MV-4-11 (cell line): ENCODE measurements at regions not wholly inside any gene's neighbourhood (a gene's known extent, or its start where the extent isn't known, plus 50 kb on each side); places are given as distances from the start of the nearest gene placed in this dataset.
A peak's percentile ranks its signal among the peaks of the same experiment; 100 is the strongest.

Experiments
- DNase-seq: peaks from one replicate; lab custom pipeline; 2025; lab: John Stamatoyannopoulos, UW

DNA sequence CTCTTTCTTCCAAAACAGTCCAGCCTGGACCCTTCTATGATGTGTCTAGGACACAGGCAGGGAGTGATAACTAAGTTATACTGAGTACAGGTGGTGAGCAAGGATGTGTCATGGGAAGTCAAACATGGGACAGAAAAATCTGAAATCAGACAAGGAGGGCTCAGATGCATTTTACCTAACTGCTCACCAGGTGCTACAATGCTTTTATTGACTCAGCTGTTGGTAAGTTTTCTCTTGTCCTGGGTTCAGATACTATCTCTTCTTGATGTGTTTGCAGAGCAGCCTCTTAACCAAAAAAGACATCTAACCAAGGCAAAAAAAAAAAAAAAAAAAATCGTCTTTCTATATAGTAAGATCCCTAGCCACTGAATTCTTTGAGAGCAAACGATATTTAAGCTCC is 378.6 kb downstream of the VPS13C start:
- DNase-seq, result no peak

DNA sequence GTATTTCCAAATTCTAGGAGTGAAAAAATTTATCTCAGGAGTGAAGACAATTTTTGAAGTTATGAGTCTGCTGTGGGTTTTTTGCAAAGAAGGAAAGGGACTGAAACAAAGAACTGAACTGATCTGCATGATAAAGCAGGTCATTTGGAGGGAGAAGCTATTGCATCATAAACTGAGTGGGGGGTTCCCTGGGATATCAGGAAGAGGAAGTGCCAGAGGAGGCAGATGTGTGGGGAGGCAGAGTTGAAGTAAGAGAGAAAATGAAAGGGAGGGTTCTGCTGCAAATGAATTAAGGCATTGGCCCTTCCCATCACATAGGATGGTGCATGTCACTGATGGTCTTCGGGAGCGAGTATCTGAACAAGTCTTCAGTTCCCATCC is 379.2 kb downstream of the VPS13C start:
- peak; percentile 66 for DNase-seq

DNA sequence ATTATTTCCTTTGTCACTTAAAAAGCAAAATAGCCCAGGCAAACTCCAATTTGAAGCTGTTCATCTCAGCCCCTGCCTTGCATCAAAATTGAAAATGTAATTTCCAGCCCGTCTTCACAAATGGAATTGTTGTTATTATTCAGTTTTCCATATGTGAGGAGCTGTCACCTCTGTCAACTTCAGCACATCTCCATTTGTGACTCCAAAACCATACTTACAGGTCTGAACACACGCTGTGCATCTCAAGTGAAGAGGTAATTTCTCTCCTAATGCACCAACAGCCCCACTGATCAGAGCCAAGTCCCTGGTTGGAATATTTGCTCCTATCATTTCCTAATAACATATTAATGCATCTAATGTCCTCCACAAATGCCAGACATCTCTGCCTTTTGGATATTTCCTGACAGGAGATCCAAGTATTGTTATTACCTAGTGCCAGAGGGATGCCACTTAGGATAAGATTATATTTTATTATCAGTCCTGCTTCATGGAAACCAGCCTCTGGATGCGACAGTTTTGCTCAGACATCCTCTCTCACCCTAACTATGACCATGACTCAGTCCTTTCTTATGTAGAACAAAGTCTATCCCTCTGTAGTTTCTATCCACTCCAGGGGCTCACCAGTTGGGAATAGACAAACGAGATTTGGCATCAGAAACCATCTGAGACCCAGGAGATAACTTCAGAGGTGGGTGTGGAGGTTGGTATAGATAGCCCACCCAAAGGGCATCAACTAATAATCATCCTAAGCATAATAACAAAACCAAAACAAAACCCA is 379.8 kb downstream of the VPS13C start:
- DNase-seq, result no peak

GRCh38 chr15:61671736-61672135 is 388.5 kb downstream of the VPS13C start:
- DNase-seq, result no peak

GRCh38 chr15:61668444-61668843 is 391.8 kb downstream of the VPS13C start:
- no peak for DNase-seq

DNA sequence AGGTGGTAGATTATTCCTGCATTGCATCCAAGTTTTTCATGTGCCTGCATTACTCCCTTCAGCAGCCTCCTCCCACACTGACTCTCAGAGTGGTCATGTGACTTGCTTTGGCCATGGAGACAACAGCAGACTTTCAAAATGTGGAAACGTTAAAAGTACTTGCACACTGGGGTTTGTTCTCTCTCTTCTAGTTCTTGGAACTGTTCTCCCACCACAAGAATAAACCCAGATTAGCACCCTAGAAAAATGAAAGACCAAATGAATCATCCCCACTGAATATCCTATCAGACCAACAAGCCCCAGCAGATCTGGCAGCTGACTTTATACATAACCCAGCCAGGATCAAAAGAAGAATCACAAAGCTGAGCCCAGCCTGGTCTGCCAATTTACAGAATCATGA is 398.5 kb downstream of the VPS13C start:
- DNase-seq, result peak; percentile 56

DNA sequence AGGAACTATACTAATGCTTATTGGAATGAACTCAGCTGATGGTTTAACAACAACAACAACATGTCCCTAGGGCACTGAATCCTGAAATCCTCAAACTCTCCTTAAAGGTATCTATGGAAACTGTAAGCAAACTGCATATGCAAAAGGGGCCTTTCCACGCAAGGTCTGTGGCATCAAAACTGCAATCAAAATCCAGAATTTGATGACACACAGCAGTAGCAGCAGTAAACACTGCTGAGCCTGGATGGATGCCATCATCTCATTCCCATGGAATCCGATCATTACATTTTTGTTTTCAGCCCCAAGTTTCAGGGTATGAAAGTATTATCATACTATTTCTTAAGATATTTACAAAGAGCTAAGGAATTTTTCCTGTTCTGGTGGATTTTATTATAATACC is 399.7 kb downstream of the VPS13C start:
- DNase-seq, result no peak

DNA sequence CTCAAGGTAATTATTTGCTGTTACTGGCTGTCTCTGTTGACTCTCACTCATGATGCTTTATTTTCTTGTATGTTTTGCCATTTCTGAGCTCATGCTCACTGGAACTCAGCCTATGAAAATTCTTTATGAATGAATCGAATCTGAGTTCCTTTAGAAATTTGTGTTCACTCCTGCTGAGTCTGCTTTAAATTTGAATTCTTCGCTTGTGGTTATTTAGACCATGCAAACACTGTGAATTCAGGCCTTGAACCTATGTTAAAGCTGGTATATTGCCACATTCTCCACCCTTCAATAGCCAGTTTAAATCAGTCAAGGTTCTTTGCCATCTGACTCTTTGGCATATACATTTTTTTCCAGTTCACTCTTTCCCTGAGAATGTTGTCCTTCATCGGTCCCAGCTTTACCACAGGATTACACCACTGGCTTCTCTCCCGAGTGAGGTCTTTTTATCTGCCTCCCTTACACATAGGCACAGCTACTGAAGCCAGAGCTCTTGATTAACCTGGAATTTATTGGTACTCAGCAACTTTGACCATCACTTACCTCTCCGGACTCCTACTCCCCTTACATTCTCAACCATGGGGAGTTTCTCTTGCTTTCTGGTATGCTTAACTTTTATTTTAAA is 400.6 kb downstream of the VPS13C start:
- DNase-seq, result no peak

GRCh38 chr15:61657461-61657860 is 402.8 kb downstream of the VPS13C start:
- no peak for DNase-seq

GRCh38 chr15:61656391-61656790 is 403.9 kb downstream of the VPS13C start:
- DNase-seq, result no peak

DNA sequence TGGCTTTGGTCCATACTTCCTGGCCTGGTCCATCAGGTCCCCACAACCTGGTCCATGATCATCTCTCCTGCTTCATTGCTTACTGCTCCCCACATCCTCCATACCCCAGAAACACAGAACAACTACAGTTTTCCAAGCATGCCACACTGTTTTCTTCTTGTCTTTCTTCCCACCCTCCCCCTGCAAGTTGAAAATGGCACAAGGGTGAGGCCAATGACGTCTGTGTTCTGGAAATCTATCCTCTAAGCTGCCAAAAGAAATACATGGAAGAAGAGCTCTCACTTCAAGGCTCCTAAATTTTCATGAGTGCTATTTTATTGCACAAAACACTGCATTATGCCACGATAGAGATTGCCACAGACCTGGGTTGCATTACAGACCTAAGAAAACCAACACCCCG is 404.4 kb downstream of the VPS13C start:
- no peak for DNase-seq

GRCh38 chr15:61654918-61655317 is 405.3 kb downstream of the VPS13C start:
- no peak for DNase-seq

DNA sequence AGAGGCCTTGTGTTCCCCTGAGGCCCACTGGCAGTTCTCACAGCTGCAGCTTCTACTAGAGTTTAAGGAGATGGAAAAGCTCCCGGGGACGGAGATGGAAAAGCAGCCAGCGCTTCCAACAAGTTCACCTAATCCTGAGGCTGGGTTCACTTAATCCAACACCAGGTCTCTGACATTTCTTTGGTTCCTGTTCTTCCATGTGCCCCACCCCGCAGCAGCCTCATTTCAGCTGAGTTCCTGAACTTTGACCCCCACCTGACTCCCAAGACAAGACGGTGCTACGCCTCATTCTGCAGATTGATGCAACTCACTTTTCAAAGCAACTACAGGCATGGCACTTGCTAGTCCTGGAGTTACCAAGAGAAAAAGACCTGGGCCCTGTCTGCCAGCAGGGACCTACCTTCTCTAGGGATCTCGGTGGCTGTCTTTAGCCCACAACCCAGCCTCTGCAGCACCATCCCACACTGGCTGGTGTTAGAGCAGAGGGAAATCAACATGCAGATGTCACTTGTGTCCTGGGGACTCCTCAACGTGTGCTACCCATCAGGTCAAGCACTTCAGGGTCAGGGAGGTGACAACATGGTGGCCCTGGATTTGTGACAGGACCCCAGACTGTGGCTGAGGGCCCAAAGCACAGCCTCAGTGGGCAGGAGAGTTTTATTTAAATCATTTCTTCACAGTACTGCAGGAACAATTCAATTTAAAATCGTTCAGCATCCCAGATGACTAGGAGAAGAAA is 406.1 kb downstream of the VPS13C start:
- no peak for DNase-seq

DNA sequence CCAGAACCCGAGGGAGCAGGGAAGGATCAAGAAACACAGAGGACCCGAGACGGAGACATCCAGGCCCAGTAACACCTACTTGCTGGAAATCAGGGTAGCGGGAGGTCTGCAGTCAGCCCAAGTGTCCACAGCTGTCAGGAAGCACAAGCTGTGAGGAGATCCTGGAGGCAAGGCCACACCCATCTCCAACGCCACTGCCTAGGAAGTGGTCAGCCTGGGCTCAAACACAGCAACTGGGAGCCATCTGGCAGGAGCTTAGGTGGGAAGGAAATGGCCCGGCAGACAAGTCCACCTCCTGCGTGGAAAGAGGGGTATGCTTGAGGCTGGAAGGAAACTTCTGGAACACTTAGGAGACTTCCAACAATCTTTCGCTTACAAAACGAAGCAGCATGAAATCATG is 407.1 kb downstream of the VPS13C start:
- DNase-seq, result no peak

DNA sequence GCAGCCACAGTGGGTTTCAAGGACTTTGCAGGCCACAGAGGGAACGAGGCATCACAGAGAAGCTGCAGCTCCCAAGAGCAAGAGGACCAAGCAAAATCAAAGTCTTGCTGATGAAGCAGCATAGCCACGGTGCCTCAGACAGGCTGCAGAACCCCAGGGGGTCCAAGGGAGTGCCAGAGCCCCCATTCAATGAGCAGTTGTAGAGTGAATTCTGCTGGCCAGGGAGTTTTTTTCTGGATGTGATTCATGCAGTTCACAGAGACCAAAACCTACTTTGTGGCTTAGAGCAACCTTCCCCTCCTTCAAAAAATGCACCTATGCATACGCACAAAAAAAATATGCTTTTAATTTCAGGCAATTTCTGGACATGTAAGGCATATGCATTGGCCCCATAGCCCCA is 409.0 kb downstream of the VPS13C start:
- no peak for DNase-seq

DNA sequence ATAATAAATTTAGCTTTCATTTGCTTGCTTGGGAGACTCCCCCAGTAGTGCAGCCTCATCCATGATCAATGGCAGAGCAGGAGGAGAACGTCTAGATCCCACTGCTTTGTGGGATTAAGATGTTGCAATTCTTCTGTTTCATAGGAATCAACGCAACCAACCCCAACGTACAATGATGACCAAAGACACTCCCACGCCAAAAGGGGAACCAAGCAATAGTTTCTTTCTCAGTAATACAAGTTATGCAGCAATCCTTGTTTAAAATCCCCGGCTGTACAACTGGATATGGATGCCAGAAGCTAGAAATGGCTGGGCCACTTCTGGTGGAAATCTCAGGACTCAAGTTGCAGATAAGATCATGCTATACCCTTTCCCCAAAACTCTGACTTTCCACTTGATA is 411.2 kb downstream of the VPS13C start:
- DNase-seq, result peak; percentile 87

DNA sequence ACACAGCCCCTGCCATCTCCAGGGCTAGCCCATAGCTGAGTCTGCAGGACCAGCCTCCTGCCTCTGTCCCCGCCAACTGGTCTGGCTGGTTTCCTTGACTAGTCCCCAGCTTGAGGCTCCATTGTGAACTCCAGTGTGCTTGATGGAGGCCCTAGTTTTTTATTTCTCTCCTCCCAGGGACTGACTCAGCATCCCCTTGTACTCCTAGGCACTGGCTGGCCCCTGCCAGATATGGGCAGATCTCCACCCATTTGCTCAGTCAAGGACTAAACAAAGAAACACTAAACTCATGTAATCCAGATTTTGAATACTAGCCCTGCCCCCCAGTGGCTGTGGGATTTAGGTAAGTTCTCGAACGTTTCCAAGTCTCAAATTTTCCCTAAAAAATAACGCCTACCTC is 415.4 kb upstream of the RORA start:
- no peak for DNase-seq

- DNase-seq, result no peak
These were observed 412.5 kb upstream of the RORA start for GRCh38 chr15:61641645-61642044.

DNA sequence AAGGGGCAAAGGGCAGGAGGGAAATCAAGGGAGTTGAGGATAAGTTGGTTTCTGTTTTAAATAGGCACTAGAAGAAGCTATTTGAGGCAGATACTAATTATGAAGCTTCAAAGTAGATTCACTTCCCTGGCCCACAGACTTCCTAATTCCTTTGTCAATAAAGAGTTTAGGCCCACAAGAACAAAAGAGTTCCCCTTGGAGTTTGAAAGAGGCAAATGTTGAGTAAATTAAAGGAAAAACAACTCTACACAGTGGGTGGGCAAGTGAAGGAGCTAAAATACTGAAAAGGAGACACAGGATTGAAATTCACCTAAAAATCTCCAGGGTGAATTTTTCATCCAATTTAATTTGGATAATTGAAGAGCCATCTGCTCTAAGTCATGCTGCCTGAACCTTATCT is 411.7 kb upstream of the RORA start:
- DNase-seq, result no peak

- DNase-seq, result no peak
These were observed 410.4 kb upstream of the RORA start for GRCh38 chr15:61639491-61639890.

DNA sequence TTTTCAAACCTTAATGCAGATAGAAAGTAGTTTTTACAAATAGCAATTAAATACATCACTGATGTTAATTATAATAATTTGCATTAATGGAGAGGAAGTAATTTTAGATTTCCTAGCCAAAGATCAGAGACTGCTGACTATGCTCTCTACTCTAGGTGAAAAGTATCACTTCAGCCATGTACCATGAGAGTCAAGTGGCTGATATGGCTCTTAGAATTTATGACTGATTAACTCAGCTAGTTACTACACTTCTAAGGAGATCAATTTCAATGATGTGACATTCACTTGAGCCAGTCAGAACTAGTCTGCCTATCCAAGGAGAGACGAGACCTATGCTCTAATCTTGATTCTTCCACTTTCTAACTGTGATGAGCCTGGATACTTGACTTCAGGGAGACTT is 405.7 kb upstream of the RORA start:
- DNase-seq, result no peak

- DNase-seq, result no peak
These were observed 404.8 kb upstream of the RORA start for GRCh38 chr15:61633951-61634350.

- no peak for DNase-seq
These were observed 400.2 kb upstream of the RORA start for GRCh38 chr15:61629269-61629668.
